Brain microvascular endothelial cell (primary cell): ENCODE measurements at regions not wholly inside any gene's neighbourhood (a gene's known extent, or its start where the extent isn't known, plus 50 kb on each side); places are given as distances from the start of the nearest gene placed in this dataset.

ENCODE experiments used
- DNase-seq: peaks from one replicate; pipeline ENCODE4 v3.0.0-alpha.2; 2020
- H3K27ac ChIP-seq: fragments of 250-450 bp; sonication (Bioruptor Pico); 2 replicates; pipeline ENCODE4 v1.5.1; 2020; ENCODE audit warnings: mild to moderate bottlenecking, moderate library complexity
- H3K27me3 ChIP-seq: fragments of 250-450 bp; sonication (Bioruptor Pico); replicated peaks from 2 replicates; pipeline ENCODE4 v1.5.1; 2020; ENCODE audit warnings: mild to moderate bottlenecking
- H3K36me3 ChIP-seq: fragments of 250-450 bp; sonication (Bioruptor Pico); replicated peaks from 2 replicates; pipeline ENCODE4 v1.5.1; 2020; ENCODE audit warnings: mild to moderate bottlenecking
- H3K4me3 ChIP-seq: 2 replicates; pipeline ENCODE4 v1.5.1; 2011; ENCODE audit warnings: low read depth, mild to moderate bottlenecking, control low read depth, low read length, moderate library complexity
- CTCF ChIP-seq: IDR thresholded peaks from 2 replicates; pipeline ENCODE4 v1.5.1; 2011; ENCODE audit warnings: low read depth, mild to moderate bottlenecking, moderate library complexity, low read length, control low read depth, inconsistent platforms; ENCODE audit errors: missing control alignments
- in situ Hi-C: cut with HindIII; loops from 2 replicates; pipeline ENCODE4 v1.10.0; 2017; ENCODE audit warnings: low sequenced_read_pairs, low pct_ligation_motif_present

GRCh38 chr13:68982961-68983619 is 1124.5 kb upstream of the ATXN8OS start:
- no peak for TF ChIP-seq CTCF
- no peak overlapping the region for H3K27ac ChIP-seq
- no peak overlapping the region for H3K4me3 ChIP-seq
- H3K27me3 ChIP-seq: no peaks in the 10 kb centered on the region
- H3K36me3 ChIP-seq: no peaks in the 10 kb centered on the region
- no peak for DNase-seq
- in situ Hi-C loops: no loop called here

- Histone ChIP-seq H3K27me3 (no peaks in the 10 kb centered on the region), H3K27ac (no peak overlapping the region), H3K4me3 (no peak overlapping the region), H3K36me3 (no peaks in the 10 kb centered on the region)
- no peak for DNase-seq
- in situ Hi-C loops: no loop called here
- no peak for TF ChIP-seq CTCF
These were observed 1131.3 kb upstream of the ATXN8OS start for GRCh38 chr13:68976287-68976686.

GRCh38 chr13:68970532-68970931 is 1137.1 kb upstream of the ATXN8OS start:
- Histone ChIP-seq H3K4me3 (no peak overlapping the region), H3K27ac (no peak overlapping the region), H3K27me3 (no peaks in the 10 kb centered on the region), H3K36me3 (no peaks in the 10 kb centered on the region)
- no peak for DNase-seq
- in situ Hi-C loops: no loop called here
- TF ChIP-seq CTCF: no peak

GRCh38 chr13:68948586-68948985 is 1159.0 kb upstream of the ATXN8OS start:
- Histone ChIP-seq H3K27ac (no peak overlapping the region), H3K36me3 (no peaks in the 10 kb centered on the region), H3K4me3 (no peak overlapping the region), H3K27me3 (no peaks in the 10 kb centered on the region)
- no peak for TF ChIP-seq CTCF
- DNase-seq: no peak
- in situ Hi-C loops: no loop called here

GRCh38 chr13:68944272-68944671 is 1163.4 kb upstream of the ATXN8OS start:
- no peak overlapping the region for H3K4me3 ChIP-seq
- H3K27me3 ChIP-seq: no peaks in the 10 kb centered on the region
- H3K27ac ChIP-seq: no peak overlapping the region
- DNase-seq: no peak
- H3K36me3 ChIP-seq: no peaks in the 10 kb centered on the region
- in situ Hi-C loops: no loop called here
- TF ChIP-seq CTCF: no peak

- no peak for TF ChIP-seq CTCF
- Histone ChIP-seq H3K27ac (no peak overlapping the region), H3K27me3 (no peaks in the 10 kb centered on the region), H3K4me3 (no peak overlapping the region), H3K36me3 (no peaks in the 10 kb centered on the region)
- no peak for DNase-seq
- in situ Hi-C loops: no loop called here
These were observed 1167.6 kb upstream of the ATXN8OS start for GRCh38 chr13:68940049-68940448.
